Osteoblast (primary cell): ENCODE measurements at regions not wholly inside any gene's neighbourhood (a gene's known extent, or its start where the extent isn't known, plus 50 kb on each side); places are given as distances from the start of the nearest gene placed in this dataset.

Source experiments
- DNase-seq: peaks from one replicate; pipeline ENCODE4 v3.0.0; 2011; ENCODE audit warnings: low spot score, mixed read lengths; ENCODE audit not compliant: insufficient read length; ENCODE audit errors: missing footprints
- H2AFZ ChIP-seq: 2 replicates; pipeline ENCODE4 v1.6.0; 2011; ENCODE audit warnings: mild to moderate bottlenecking, low read length
- H3K27ac ChIP-seq: 2 replicates; pipeline ENCODE4 v1.5.1; 2011; ENCODE audit warnings: mild to moderate bottlenecking, low read depth, low read length, moderate library complexity
- H3K27me3 ChIP-seq: 2 replicates; pipeline ENCODE4 v1.6.0; 2012; ENCODE audit warnings: mild to moderate bottlenecking, control low read depth, inconsistent platforms, low read length, moderate library complexity; ENCODE audit not compliant: insufficient read depth
- H3K36me3 ChIP-seq: 2 replicates; pipeline ENCODE4 v1.5.1; 2011; ENCODE audit warnings: mild to moderate bottlenecking, low read length, control low read depth, moderate library complexity; ENCODE audit not compliant: insufficient read depth
- H3K4me1 ChIP-seq: 2 replicates; pipeline ENCODE4 v1.5.1; 2011; ENCODE audit warnings: mild to moderate bottlenecking, low read length, control low read depth, moderate library complexity; ENCODE audit not compliant: insufficient read depth
- H3K4me2 ChIP-seq: 2 replicates; pipeline ENCODE4 v1.6.0; 2011; ENCODE audit warnings: mild to moderate bottlenecking, low read length; ENCODE audit not compliant: insufficient read depth
- H3K4me3 ChIP-seq: fragments of 200-600 bp; sonication (generic); 3 replicates; pipeline ENCODE4 v1.5.1; 2012; ENCODE audit warnings: mild to moderate bottlenecking, low read length, inconsistent platforms; ENCODE audit not compliant: insufficient read depth
- H3K79me2 ChIP-seq: 2 replicates; pipeline ENCODE4 v1.6.0; 2012; ENCODE audit warnings: mild to moderate bottlenecking, low read length, control low read depth, inconsistent platforms; ENCODE audit not compliant: insufficient read depth
- H3K9me3 ChIP-seq: 2 replicates; pipeline ENCODE4 v1.5.1; 2011; ENCODE audit warnings: low read depth, low read length, control low read depth
- H4K20me1 ChIP-seq: 2 replicates; pipeline ENCODE4 v1.6.0; 2012; ENCODE audit warnings: mild to moderate bottlenecking, low read length, control low read depth; ENCODE audit not compliant: insufficient read depth
- CTCF ChIP-seq: IDR thresholded peaks from 2 replicates; pipeline ENCODE4 v1.5.1; 2011; ENCODE audit warnings: mild to moderate bottlenecking, low read depth, low read length, moderate library complexity; ENCODE audit errors: extremely low read depth

DNA sequence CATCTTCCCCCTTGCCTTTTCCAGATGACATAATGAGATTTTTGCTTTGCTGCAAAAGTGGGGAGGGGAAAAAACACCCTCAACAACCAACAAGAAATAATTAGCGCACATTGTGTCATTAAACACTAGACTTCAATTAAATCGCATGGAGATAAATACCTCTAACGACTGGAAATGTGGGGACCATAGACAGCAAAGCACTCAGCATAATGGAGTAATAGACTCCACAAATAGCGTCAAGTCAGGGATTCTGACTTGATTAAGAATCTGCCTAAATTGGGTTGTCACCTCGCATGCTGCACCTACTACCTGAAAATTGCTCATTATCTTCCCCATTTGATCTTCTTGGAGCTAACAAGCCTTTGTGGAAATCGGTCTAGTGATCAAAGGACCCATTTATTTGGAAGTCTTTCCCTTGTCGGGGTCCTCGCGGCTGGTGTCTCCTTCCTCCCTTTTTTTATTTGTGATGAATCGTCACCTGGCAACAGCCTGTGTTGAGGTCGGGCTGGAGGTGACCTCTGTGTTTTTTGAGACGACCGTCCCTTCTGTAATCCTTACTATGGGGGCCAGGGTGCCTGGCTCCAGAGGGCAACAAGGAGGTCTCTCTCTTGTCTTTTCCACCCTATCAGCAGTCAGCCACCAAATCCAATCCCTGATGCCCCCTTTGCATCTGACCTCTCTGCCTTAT, 75.3 kb upstream of the IGSF21 start:
- Histone ChIP-seq H3K79me2 (no peaks in the 10 kb centered on the region), H2AFZ (no peak overlapping the region), H3K36me3 (no peaks in the 10 kb centered on the region), H3K4me1 (no peaks in the 10 kb centered on the region), H3K9me3 (no peaks in the 10 kb centered on the region), H3K4me3 (no peak overlapping the region), H3K4me2 (no peak overlapping the region), H3K27ac (no peak overlapping the region), H3K27me3 (no peaks in the 10 kb centered on the region), H4K20me1 (no peaks in the 10 kb centered on the region)
- TF ChIP-seq CTCF, result no peak
- no peak for DNase-seq

- Histone ChIP-seq H3K79me2 (no peaks in the 10 kb centered on the region), H2AFZ (no peak overlapping the region), H3K27me3 (no peaks in the 10 kb centered on the region), H3K4me3 (no peak overlapping the region), H3K4me1 (no peaks in the 10 kb centered on the region), H3K27ac (no peak overlapping the region), H3K9me3 (no peaks in the 10 kb centered on the region), H3K4me2 (no peak overlapping the region), H4K20me1 (no peaks in the 10 kb centered on the region), H3K36me3 (no peaks in the 10 kb centered on the region)
- DNase-seq, result no peak
- no peak for TF ChIP-seq CTCF
Measured at GRCh38 chr1:18035145-18035544, 72.5 kb upstream of the IGSF21 start.

DNA sequence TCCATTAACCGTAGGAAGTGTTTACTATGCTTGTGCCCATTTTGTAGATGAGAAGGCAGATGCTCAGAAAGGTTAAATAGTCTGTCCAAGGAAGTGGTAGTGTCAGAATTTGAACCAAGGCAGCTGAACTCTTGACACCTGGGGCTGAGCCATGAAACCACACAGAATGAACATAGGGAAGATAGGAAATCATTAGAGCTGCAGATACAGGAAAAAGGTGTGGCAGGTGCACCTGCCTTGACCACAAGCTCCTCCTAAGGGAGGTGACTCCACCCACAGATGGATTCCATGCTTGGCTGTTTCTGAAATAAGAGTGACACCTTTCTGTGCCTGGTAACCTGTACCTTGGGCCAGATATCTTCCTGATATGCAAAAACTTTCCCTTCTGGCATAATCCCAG, 69.9 kb upstream of the IGSF21 start:
- no peak overlapping the region for H3K4me2 ChIP-seq

DNA sequence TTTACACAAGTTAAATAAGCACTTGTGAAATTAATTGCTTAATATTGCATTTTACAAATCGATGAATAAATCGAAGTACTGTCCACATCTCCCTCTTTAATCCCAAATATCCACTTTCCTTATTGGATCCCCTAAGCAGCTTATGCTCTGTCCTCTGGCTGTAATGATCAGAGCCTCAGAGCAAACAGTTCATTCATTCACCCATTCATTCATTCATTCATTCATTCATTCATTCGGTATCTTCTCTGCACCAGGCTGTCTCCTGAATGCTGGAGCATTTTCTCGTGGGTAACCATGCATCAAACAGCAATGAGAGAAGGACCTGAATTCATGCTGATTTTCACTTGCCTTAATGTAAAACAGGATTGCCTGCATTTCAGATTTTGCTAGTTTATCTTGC, 69.5 kb upstream of the IGSF21 start:
- Histone ChIP-seq H3K36me3 (no peaks in the 10 kb centered on the region), H3K27ac (no peak overlapping the region), H3K9me3 (no peaks in the 10 kb centered on the region), H3K4me1 (no peaks in the 10 kb centered on the region), H2AFZ (no peak overlapping the region), H3K4me3 (no peak overlapping the region), H4K20me1 (no peaks in the 10 kb centered on the region), H3K27me3 (no peaks in the 10 kb centered on the region), H3K79me2 (no peaks in the 10 kb centered on the region), H3K4me2 (no peak overlapping the region)
- TF ChIP-seq CTCF, result no peak
- no peak for DNase-seq

More for the DNA sequence above, 69.9 kb upstream of the IGSF21 start:
- H3K9me3 ChIP-seq, result no peaks in the 10 kb centered on the region
- no peak for TF ChIP-seq CTCF
- no peaks in the 10 kb centered on the region for H3K36me3 ChIP-seq
- H2AFZ ChIP-seq, result no peak overlapping the region
- no peaks in the 10 kb centered on the region for H3K79me2 ChIP-seq
- no peaks in the 10 kb centered on the region for H3K27me3 ChIP-seq
- H3K27ac ChIP-seq, result no peak overlapping the region
- no peak overlapping the region for H3K4me3 ChIP-seq
- DNase-seq, result no peak
- H3K4me1 ChIP-seq, result no peaks in the 10 kb centered on the region
- H4K20me1 ChIP-seq, result no peaks in the 10 kb centered on the region
